EL (cell line): ENCODE measurements at regions not wholly inside any gene's neighbourhood (a gene's known extent, or its start where the extent isn't known, plus 50 kb on each side); places are given as distances from the start of the nearest gene placed in this dataset.
"Not testable (repeated sequence)": the region's sequence is repeated elsewhere in the genome, so short reads cannot be mapped to it uniquely, and the experiment has no call there.

Source experiments
- DNase-seq: peaks from one replicate; pipeline ENCODE4 v3.0.0-alpha.2; 2016

- DNase-seq = no peak
Measured at GRCh38 chr2:225771701-225772100, 372.2 kb downstream of the NYAP2 start.

GRCh38 chr2:225768741-225769140 is 369.2 kb downstream of the NYAP2 start:
- no peak for DNase-seq

GRCh38 chr2:225766431-225766830 is 366.9 kb downstream of the NYAP2 start:
- no peak for DNase-seq

GRCh38 chr2:225765820-225766219 is 366.3 kb downstream of the NYAP2 start:
- no peak for DNase-seq

- no peak for DNase-seq
Measured at GRCh38 chr2:225764346-225764745, 364.8 kb downstream of the NYAP2 start.

- DNase-seq = no peak
Measured at GRCh38 chr2:225763711-225764110, 364.2 kb downstream of the NYAP2 start.

- DNase-seq = no peak
Measured at GRCh38 chr2:225761396-225761795, 361.9 kb downstream of the NYAP2 start.

- DNase-seq = no peak
Measured at GRCh38 chr2:225757248-225757647, 357.7 kb downstream of the NYAP2 start.

GRCh38 chr2:225756198-225756597 is 356.7 kb downstream of the NYAP2 start:
- DNase-seq = peak; percentile 26

- no peak for DNase-seq
Measured at GRCh38 chr2:225748609-225749008, 349.1 kb downstream of the NYAP2 start.

GRCh38 chr2:225743996-225744395 is 344.5 kb downstream of the NYAP2 start:
- not testable (repeated sequence) for DNase-seq

- DNase-seq = no peak
Measured at GRCh38 chr2:225742487-225742886, 343.0 kb downstream of the NYAP2 start.

- DNase-seq = no peak
Measured at GRCh38 chr2:225740086-225740485, 340.6 kb downstream of the NYAP2 start.

- no peak for DNase-seq
Measured at GRCh38 chr2:225739328-225739727, 339.8 kb downstream of the NYAP2 start.

- DNase-seq = no peak
Measured at GRCh38 chr2:225738735-225739134, 339.2 kb downstream of the NYAP2 start.

GRCh38 chr2:225737556-225737955 is 338.0 kb downstream of the NYAP2 start:
- peak; percentile 76 for DNase-seq

- DNase-seq = peak; percentile 86
Measured at GRCh38 chr2:225735844-225736243, 336.3 kb downstream of the NYAP2 start.

GRCh38 chr2:225725726-225726125 is 326.2 kb downstream of the NYAP2 start:
- DNase-seq = no peak
